ENCODE measurements at regions not wholly inside any gene's neighbourhood (a gene's known extent, or its start where the extent isn't known, plus 50 kb on each side); places are given as distances from the start of the nearest gene placed in this dataset.
A peak's percentile ranks its signal among the peaks of the same experiment; 100 is the strongest.

DNA sequence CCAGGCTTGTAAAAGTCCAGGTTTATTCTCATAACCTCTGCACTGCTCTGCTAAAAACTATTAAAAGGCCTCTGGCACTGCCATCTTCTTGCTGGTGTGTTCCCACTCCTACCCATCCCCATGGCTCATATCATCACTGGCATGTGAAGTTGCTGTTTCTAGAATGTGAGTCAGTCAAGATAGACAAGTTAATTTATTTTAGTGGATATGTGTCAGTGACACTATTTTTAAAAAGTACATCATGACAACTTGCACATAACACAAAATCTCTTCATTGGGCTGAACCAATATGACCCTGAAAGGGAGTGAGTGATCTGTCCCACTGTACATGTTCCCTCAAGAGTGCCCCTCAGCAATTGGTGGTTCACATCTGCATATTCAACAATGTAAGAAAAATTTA lies 299.7 kb downstream of the NFIB start:
- no peaks in the 10 kb centered on the region for H3K36me3 ChIP-seq (ENCODE audit: control insufficient read depth in 4 of 4, insufficient read depth in 4 of 4, low read length in 4 of 4)
- no peaks in the 10 kb centered on the region for H3K27me3 ChIP-seq (ENCODE audit: control insufficient read depth in 3 of 3, insufficient read depth in 3 of 3, low read length in 2 of 3)
- H3K27ac ChIP-seq (ENCODE audit: low read depth in 1 of 2, low read length in 1 of 2), result peak overlapping the region in 1 of 2 donors; percentile 70
- peaks cover 3 to 14% (median 8%) of the 10 kb centered on the region in 5 donors for H3K4me1 ChIP-seq (ENCODE audit: control insufficient read depth in 5 of 5, insufficient read depth in 5 of 5, low read length in 5 of 5)
- H3K4me3 ChIP-seq, result no peak overlapping the region
- H3K9ac ChIP-seq (ENCODE audit: insufficient read depth in 1 of 2, low read length in 2 of 2), result no peak overlapping the region
- ATAC-seq (ENCODE audit: insufficient read depth, low FRiP score) (no peak), DNase-seq (no peak)
- TF ChIP-seq, protein P1, sequence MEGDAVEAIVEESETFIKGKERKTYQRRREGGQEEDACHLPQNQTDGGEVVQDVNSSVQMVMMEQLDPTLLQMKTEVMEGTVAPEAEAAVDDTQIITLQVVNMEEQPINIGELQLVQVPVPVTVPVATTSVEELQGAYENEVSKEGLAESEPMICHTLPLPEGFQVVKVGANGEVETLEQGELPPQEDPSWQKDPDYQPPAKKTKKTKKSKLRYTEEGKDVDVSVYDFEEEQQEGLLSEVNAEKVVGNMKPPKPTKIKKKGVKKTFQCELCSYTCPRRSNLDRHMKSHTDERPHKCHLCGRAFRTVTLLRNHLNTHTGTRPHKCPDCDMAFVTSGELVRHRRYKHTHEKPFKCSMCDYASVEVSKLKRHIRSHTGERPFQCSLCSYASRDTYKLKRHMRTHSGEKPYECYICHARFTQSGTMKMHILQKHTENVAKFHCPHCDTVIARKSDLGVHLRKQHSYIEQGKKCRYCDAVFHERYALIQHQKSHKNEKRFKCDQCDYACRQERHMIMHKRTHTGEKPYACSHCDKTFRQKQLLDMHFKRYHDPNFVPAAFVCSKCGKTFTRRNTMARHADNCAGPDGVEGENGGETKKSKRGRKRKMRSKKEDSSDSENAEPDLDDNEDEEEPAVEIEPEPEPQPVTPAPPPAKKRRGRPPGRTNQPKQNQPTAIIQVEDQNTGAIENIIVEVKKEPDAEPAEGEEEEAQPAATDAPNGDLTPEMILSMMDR (IDR thresholded peaks at IDR 0.05; ENCODE audit: control extremely low read depth, extremely low read depth), result no peak
- H3K9me3 ChIP-seq (ENCODE audit: control insufficient read depth in 4 of 4, insufficient read depth in 3 of 4, low read length in 3 of 4), result no peaks in the 10 kb centered on the region

DNA sequence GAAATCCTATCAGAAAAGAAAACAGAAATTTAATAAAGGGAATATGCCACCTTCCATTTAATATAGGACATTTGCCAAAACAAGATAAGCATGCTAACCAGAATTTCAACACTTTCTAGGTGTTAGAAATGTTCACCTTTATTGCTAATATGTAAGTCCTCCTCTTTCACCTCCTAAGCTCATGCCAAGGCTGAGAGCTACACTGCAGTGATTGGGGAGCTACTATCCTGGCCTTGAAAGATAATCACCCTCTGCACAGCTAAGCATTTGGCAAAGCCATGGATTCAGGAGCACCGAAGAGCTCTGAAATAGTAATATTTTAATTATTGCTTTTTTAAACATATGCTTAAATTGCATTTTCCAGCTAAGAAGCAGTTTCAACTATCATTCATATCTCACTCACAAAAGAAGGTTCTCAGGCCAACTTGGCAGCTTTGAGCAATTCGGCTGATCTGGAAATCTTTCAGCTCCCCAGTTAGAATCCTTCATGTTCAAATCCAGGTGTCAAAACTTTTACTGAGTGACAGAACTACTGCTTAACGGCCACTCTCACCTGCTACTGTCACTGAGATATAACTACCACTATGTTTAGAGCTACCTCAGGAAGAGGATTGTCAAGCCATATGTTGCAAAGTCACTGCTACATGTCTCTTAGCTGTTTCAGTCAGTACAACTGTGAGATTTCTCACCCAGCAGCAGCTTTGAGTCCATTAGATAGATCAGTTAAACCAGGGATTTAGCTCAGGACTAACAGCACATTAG lies 302.0 kb downstream of the NFIB start:
- TF ChIP-seq, protein P1 (IDR thresholded peaks at IDR 0.05; ENCODE audit: control extremely low read depth, extremely low read depth), result no peak
- DNase-seq (peak in 2 of 3 donors; percentile 57 to 75), ATAC-seq (ENCODE audit: insufficient read depth, low FRiP score) (no peak)
- Histone ChIP-seq H3K27ac (ENCODE audit: low read depth in 1 of 2, low read length in 1 of 2) (peak overlapping the region in 1 of 2 donors; percentile 58), H3K9me3 (ENCODE audit: control insufficient read depth in 4 of 4, insufficient read depth in 3 of 4, low read length in 3 of 4) (no peaks in the 10 kb centered on the region), H3K27me3 (ENCODE audit: control insufficient read depth in 3 of 3, insufficient read depth in 3 of 3, low read length in 2 of 3) (no peaks in the 10 kb centered on the region), H3K9ac (ENCODE audit: insufficient read depth in 1 of 2, low read length in 2 of 2) (no peak overlapping the region), H3K4me1 (ENCODE audit: control insufficient read depth in 5 of 5, insufficient read depth in 5 of 5, low read length in 5 of 5) (peaks cover 1 to 10% (median 8%) of the 10 kb centered on the region in 5 donors), H3K36me3 (ENCODE audit: control insufficient read depth in 4 of 4, insufficient read depth in 4 of 4, low read length in 4 of 4) (no peaks in the 10 kb centered on the region), H3K4me3 (no peak overlapping the region)
- WGBS, 2 donors, result 75 to 79% methylated on average over 3 of the region's 3 CpGs

DNA sequence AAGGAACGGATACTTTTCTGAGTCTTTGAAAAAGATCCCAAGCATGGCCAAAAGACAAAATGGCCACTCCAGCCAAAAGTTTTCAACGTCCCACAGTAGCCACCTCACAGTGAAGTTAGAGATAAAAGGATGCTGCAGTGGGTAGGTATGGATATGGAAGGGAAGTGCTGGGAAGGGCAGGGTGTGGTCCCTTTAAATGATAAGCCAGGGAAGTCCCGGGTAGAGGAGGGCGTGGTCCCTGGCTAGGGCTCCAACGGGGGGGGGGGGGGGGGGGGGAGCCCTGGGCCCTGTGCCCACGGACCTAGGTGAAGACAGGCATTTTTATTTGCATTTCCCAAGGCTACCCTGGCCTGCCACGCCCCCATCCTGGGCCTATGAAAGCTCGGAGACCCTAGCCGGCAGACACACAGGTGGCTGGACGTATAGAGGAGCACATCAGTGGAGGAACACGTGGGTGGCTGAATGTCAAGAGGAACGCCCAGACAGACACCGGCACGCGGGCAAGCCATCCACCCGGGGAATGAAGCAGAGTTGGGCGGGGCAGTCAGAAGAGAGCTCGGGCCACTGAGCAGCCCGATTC lies 306.7 kb downstream of the NFIB start:
- Histone ChIP-seq H3K9ac (ENCODE audit: insufficient read depth in 1 of 2, low read length in 2 of 2) (no peak overlapping the region), H3K36me3 (ENCODE audit: control insufficient read depth in 4 of 4, insufficient read depth in 4 of 4, low read length in 4 of 4) (no peaks in the 10 kb centered on the region), H3K4me3 (no peak overlapping the region), H3K27me3 (ENCODE audit: control insufficient read depth in 3 of 3, insufficient read depth in 3 of 3, low read length in 2 of 3) (no peaks in the 10 kb centered on the region), H3K4me1 (ENCODE audit: control insufficient read depth in 5 of 5, insufficient read depth in 5 of 5, low read length in 5 of 5) (peaks cover 0 to 16% (median 3%) of the 10 kb centered on the region in 5 donors), H3K27ac (ENCODE audit: low read depth in 1 of 2, low read length in 1 of 2) (no peak overlapping the region), H3K9me3 (ENCODE audit: control insufficient read depth in 4 of 4, insufficient read depth in 3 of 4, low read length in 3 of 4) (peaks cover 0 to 4% (median 0%) of the 10 kb centered on the region in 4 donors)
- 81 to 89% methylated on average over 17 to 19 of the region's 19 CpGs for WGBS, 2 donors
- DNase-seq (no peak), ATAC-seq (ENCODE audit: insufficient read depth, low FRiP score) (no peak)
- TF ChIP-seq, protein P1 (IDR thresholded peaks at IDR 0.05; ENCODE audit: control extremely low read depth, extremely low read depth), result no peak
